Upper lobe of left lung (tissue), 6 donors: ENCODE measurements at regions not wholly inside any gene's neighbourhood (a gene's known extent, or its start where the extent isn't known, plus 50 kb on each side); places are given as distances from the start of the nearest gene placed in this dataset.

ENCODE experiments used
- ATAC-seq, 2 donors: fragments of 200-7000 bp; cut with Tn5 transposase; one replicate each; pipeline ENCODE4 v1.9.1; 2022; ENCODE audit warnings: mild to moderate bottlenecking in 2 of 2, moderate library complexity in 2 of 2; ENCODE audit not compliant: low FRiP score in 2 of 2
- DNase-seq, 2 donors: peaks; one replicate each; pipeline ENCODE4 v3.0.0-alpha.2; 2019 to 2020
- H3K27ac ChIP-seq, 4 donors: fragments of 200-600 bp; sonication (generic); one replicate each; pipeline ENCODE4 v1.5.1; 2016 to 2019
- H3K27me3 ChIP-seq, 4 donors: fragments of 200-600 bp; sonication (generic); one replicate each; pipeline ENCODE4 v1.5.1; 2017 to 2019
- H3K36me3 ChIP-seq, 4 donors: fragments of 200-600 bp; sonication (generic); one replicate each; pipeline ENCODE4 v1.5.1; 2016 to 2019
- H3K4me1 ChIP-seq, 4 donors: fragments of 200-600 bp; sonication (generic); one replicate each; pipeline ENCODE4 v1.5.1; 2018 to 2019
- H3K4me3 ChIP-seq, 4 donors: fragments of 200-600 bp; sonication (generic); one replicate each; pipeline ENCODE4 v1.5.1; 2017 to 2019; ENCODE audit warnings: mild to moderate bottlenecking in 2 of 4, moderate library complexity in 1 of 4
- H3K9me3 ChIP-seq, 4 donors: fragments of 200-600 bp; sonication (generic); one replicate each; pipeline ENCODE4 v1.5.1; 2018 to 2019
- CTCF ChIP-seq, 6 experiments: fragments of 450-650 bp in 4 of 6; fragments of 200-600 bp in 2 of 6; sonication (generic) in 2 of 6; IDR thresholded peaks; one replicate each; pipeline ENCODE4 v1.5.1; 2016 to 2019; ENCODE audit warnings: antibody characterized with exemption in 6 of 6
- EP300 ChIP-seq, 4 donors: sonication (generic); formaldehyde crosslinking; IDR thresholded peaks; one replicate each; pipeline ENCODE4 v1.5.1; 2017; ENCODE audit warnings: antibody characterized with exemption in 4 of 4, control low read depth in 2 of 4
- POLR2A ChIP-seq, 4 donors: fragments of 450-650 bp; IDR thresholded peaks; one replicate each; pipeline ENCODE4 v1.5.1; 2016 to 2017; ENCODE audit warnings: antibody characterized with exemption in 4 of 4, mild to moderate bottlenecking in 2 of 4
- POLR2AphosphoS5 ChIP-seq, 2 donors: sonication (generic); formaldehyde crosslinking; IDR thresholded peaks; one replicate each; pipeline ENCODE4 v1.5.1; 2017; ENCODE audit warnings: antibody characterized with exemption in 2 of 2
- WGBS, 2 donors: methylation state at CpG; one replicate each; pipeline ENCODE4 v1.1.5; 2017 to 2018; 5-methylcytosine and 5-hydroxymethylcytosine counted together
- donor health status: DM: no; HTN: no; CAD: no; lungs with moderate emphysema.
- donor health status: DM: no; HTN: yes; CAD: no; lungs with severe emphysema.

GRCh38 chr13:34765446-34766180 lies 176.5 kb upstream of the NBEA start:
- H3K27me3 ChIP-seq, result no peaks in the 10 kb centered on the region
- ATAC-seq (no peak), DNase-seq (no peak)
- no peak overlapping the region for H3K27ac ChIP-seq
- no peak for TF ChIP-seq CTCF (IDR thresholded peaks at IDR 0.05)
- no peak for TF ChIP-seq EP300 (IDR thresholded peaks at IDR 0.05)
- no peak for TF ChIP-seq POLR2A (IDR thresholded peaks at IDR 0.05)
- no peak for TF ChIP-seq POLR2AphosphoS5 (IDR thresholded peaks at IDR 0.05)
- no peaks in the 10 kb centered on the region for H3K4me1 ChIP-seq
- no peaks in the 10 kb centered on the region for H3K36me3 ChIP-seq
- WGBS, 2 donors, result 85 to 95% methylated on average over 6 of the region's 6 CpGs
- H3K9me3 ChIP-seq, result no peaks in the 10 kb centered on the region
- no peak overlapping the region for H3K4me3 ChIP-seq

GRCh38 chr13:34767778-34768177 lies 174.3 kb upstream of the NBEA start:
- no peak overlapping the region for H3K4me3 ChIP-seq

GRCh38 chr13:34772206-34772605 lies 169.9 kb upstream of the NBEA start:
- Histone ChIP-seq H3K36me3 (no peaks in the 10 kb centered on the region), H3K27me3 (no peaks in the 10 kb centered on the region), H3K4me1 (no peaks in the 10 kb centered on the region), H3K27ac (no peak overlapping the region), H3K4me3 (no peak overlapping the region), H3K9me3 (no peaks in the 10 kb centered on the region)
- no peak for TF ChIP-seq POLR2A (IDR thresholded peaks at IDR 0.05)
- WGBS, 2 donors, result 69 to 80% methylated on average over 2 of the region's 2 CpGs
- ATAC-seq (no peak), DNase-seq (no peak)

More at GRCh38 chr13:34767778-34768177, 174.3 kb upstream of the NBEA start:
- no peaks in the 10 kb centered on the region for H3K4me1 ChIP-seq
- 69 to 83% methylated on average over 1 of the region's 1 CpG for WGBS, 2 donors
- no peaks in the 10 kb centered on the region for H3K9me3 ChIP-seq
- no peak overlapping the region for H3K27ac ChIP-seq
- DNase-seq (no peak), ATAC-seq (no peak)
- H3K27me3 ChIP-seq, result no peaks in the 10 kb centered on the region
- no peaks in the 10 kb centered on the region for H3K36me3 ChIP-seq
- TF ChIP-seq CTCF (IDR thresholded peaks at IDR 0.05), result no peak

GRCh38 chr13:34772881-34773280 lies 169.2 kb upstream of the NBEA start:
- TF ChIP-seq POLR2A (IDR thresholded peaks at IDR 0.05) (no peak), POLR2AphosphoS5 (IDR thresholded peaks at IDR 0.05) (no peak), EP300 (IDR thresholded peaks at IDR 0.05) (no peak), CTCF (IDR thresholded peaks at IDR 0.05) (no peak)
- no peak overlapping the region for H3K27ac ChIP-seq
- DNase-seq, result no peak
- ATAC-seq, result no peak
- no peaks in the 10 kb centered on the region for H3K9me3 ChIP-seq
- H3K36me3 ChIP-seq, result no peaks in the 10 kb centered on the region
- H3K4me3 ChIP-seq, result no peak overlapping the region
- 78 to 84% methylated on average over 3 of the region's 3 CpGs for WGBS, 2 donors
- H3K27me3 ChIP-seq, result no peaks in the 10 kb centered on the region
- no peaks in the 10 kb centered on the region for H3K4me1 ChIP-seq

GRCh38 chr13:34776390-34776981 lies 165.6 kb upstream of the NBEA start:
- H3K36me3 ChIP-seq, result no peaks in the 10 kb centered on the region
- DNase-seq, result no peak
- no peak for ATAC-seq
- H3K27ac ChIP-seq, result no peak overlapping the region
- H3K9me3 ChIP-seq, result no peaks in the 10 kb centered on the region
- 79 to 89% methylated on average over 2 of the region's 2 CpGs for WGBS, 2 donors
- TF ChIP-seq POLR2A (IDR thresholded peaks at IDR 0.05) (no peak), CTCF (IDR thresholded peaks at IDR 0.05) (no peak), EP300 (IDR thresholded peaks at IDR 0.05) (no peak), POLR2AphosphoS5 (IDR thresholded peaks at IDR 0.05) (no peak)
- H3K4me3 ChIP-seq, result no peak overlapping the region
- no peaks in the 10 kb centered on the region for H3K4me1 ChIP-seq
- no peaks in the 10 kb centered on the region for H3K27me3 ChIP-seq
